ENCODE measurements at regions not wholly inside any gene's neighbourhood (a gene's known extent, or its start where the extent isn't known, plus 50 kb on each side); places are given as distances from the start of the nearest gene placed in this dataset.
A peak's percentile ranks its signal among the peaks of the same experiment; 100 is the strongest.
"Not testable (repeated sequence)": the region's sequence is repeated elsewhere in the genome, so short reads cannot be mapped to it uniquely, and the experiment has no call there.

GRCh38 chr13:111005808-111006505, 91.1 kb upstream of the ANKRD10 start:
- DNase-seq (ENCODE audit: low read depth in 2 of 2), result peak; percentile 29 to 85

GRCh38 chr13:111005364-111005763, 90.5 kb upstream of the ANKRD10 start:
- no peak for DNase-seq (ENCODE audit: low read depth in 2 of 2)

- DNase-seq (ENCODE audit: low read depth in 2 of 2), result no peak
These were observed 89.6 kb upstream of the ANKRD10 start for GRCh38 chr13:111004444-111004843.

- DNase-seq (ENCODE audit: low read depth in 2 of 2), result no peak
These were observed 86.8 kb upstream of the ANKRD10 start for GRCh38 chr13:111001636-111002035.

- DNase-seq (ENCODE audit: low read depth in 2 of 2), result no peak
These were observed 78.9 kb upstream of the ANKRD10 start for GRCh38 chr13:110993788-110994187.

GRCh38 chr13:110991991-110992508, 77.2 kb upstream of the ANKRD10 start:
- no peak for DNase-seq (ENCODE audit: low read depth in 2 of 2)

- peak in 1 of 2 donors; percentile 29 for DNase-seq (ENCODE audit: low read depth in 2 of 2)
These were observed 74.5 kb upstream of the ANKRD10 start for GRCh38 chr13:110989331-110989730.

GRCh38 chr13:110985541-110985940, 70.7 kb upstream of the ANKRD10 start:
- no peak for DNase-seq (ENCODE audit: low read depth in 2 of 2)

- DNase-seq (ENCODE audit: low read depth in 2 of 2), result no peak
These were observed 69.9 kb upstream of the ANKRD10 start for GRCh38 chr13:110984798-110985197.

GRCh38 chr13:110984381-110984780, 69.5 kb upstream of the ANKRD10 start:
- no peak for DNase-seq (ENCODE audit: low read depth in 2 of 2)

- no peak for DNase-seq (ENCODE audit: low read depth in 2 of 2)
These were observed 68.4 kb upstream of the ANKRD10 start for GRCh38 chr13:110983241-110983640.

GRCh38 chr13:110981379-110981778, 66.5 kb upstream of the ANKRD10 start:
- no peak for DNase-seq (ENCODE audit: low read depth in 2 of 2)

- no peak for DNase-seq (ENCODE audit: low read depth in 2 of 2)
These were observed 66.1 kb upstream of the ANKRD10 start for GRCh38 chr13:110980921-110981320.

GRCh38 chr13:110979149-110979548, 64.3 kb upstream of the ANKRD10 start:
- DNase-seq (ENCODE audit: low read depth in 2 of 2), result not testable (repeated sequence)

- DNase-seq (ENCODE audit: low read depth in 2 of 2), result no peak
These were observed 63.5 kb upstream of the ANKRD10 start for GRCh38 chr13:110978390-110978789.

GRCh38 chr13:110976785-110977184, 61.9 kb upstream of the ANKRD10 start:
- no peak for DNase-seq (ENCODE audit: low read depth in 2 of 2)

GRCh38 chr13:110973007-110973700, 58.3 kb upstream of the ANKRD10 start:
- peak; percentile 21 to 61 for DNase-seq (ENCODE audit: low read depth in 2 of 2)

- no peak for DNase-seq (ENCODE audit: low read depth in 2 of 2)
These were observed 56.6 kb upstream of the ANKRD10 start for GRCh38 chr13:110971486-110971885.

- DNase-seq (ENCODE audit: low read depth in 2 of 2), result not testable (repeated sequence)
These were observed 52.4 kb upstream of the ANKRD10 start for GRCh38 chr13:110967156-110967855.

- no peak for DNase-seq (ENCODE audit: low read depth in 2 of 2)
These were observed 50.9 kb upstream of the ANKRD10 start for GRCh38 chr13:110965755-110966134.

GRCh38 chr13:110965038-110965754, 50.3 kb upstream of the ANKRD10 start:
- peak in 1 of 2 donors; percentile 29 for DNase-seq (ENCODE audit: low read depth in 2 of 2)
